GM19463 (cell line): ENCODE measurements at regions not wholly inside any gene's neighbourhood (a gene's known extent, or its start where the extent isn't known, plus 50 kb on each side); places are given as distances from the start of the nearest gene placed in this dataset.
"Not testable (repeated sequence)": the region's sequence is repeated elsewhere in the genome, so short reads cannot be mapped to it uniquely, and the experiment has no call there.

Experiments used
- ATAC-seq: cut with Tn5 transposase; IDR thresholded peaks from one replicate; pipeline ENCODE4 v1.9.1; 2021; ENCODE audit warnings: mild to moderate bottlenecking, moderate library complexity; ENCODE audit not compliant: unreplicated experiment

GRCh38 chr3:38966811-38967692 is 84.7 kb downstream of the SCN11A start:
- ATAC-seq, result no peak

- ATAC-seq, result no peak
These were observed 87.1 kb downstream of the SCN11A start for GRCh38 chr3:38964646-38965045.

GRCh38 chr3:38964204-38964603 is 87.5 kb downstream of the SCN11A start:
- ATAC-seq, result no peak

- no peak for ATAC-seq
These were observed 90.7 kb downstream of the SCN11A start for GRCh38 chr3:38960953-38961622.

- no peak for ATAC-seq
These were observed 91.6 kb downstream of the SCN11A start for GRCh38 chr3:38960042-38960622.

- no peak for ATAC-seq
These were observed 93.6 kb downstream of the SCN11A start for GRCh38 chr3:38958026-38958720.

- no peak for ATAC-seq
These were observed 94.4 kb downstream of the SCN11A start for GRCh38 chr3:38957296-38957695.

GRCh38 chr3:38952721-38953120 is 99.0 kb downstream of the SCN11A start:
- no peak for ATAC-seq

GRCh38 chr3:38951167-38951566 is 100.6 kb downstream of the SCN11A start:
- ATAC-seq, result not testable (repeated sequence)

GRCh38 chr3:38950581-38950980 is 101.2 kb downstream of the SCN11A start:
- no peak for ATAC-seq

- no peak for ATAC-seq
These were observed 101.8 kb downstream of the SCN11A start for GRCh38 chr3:38949994-38950393.

- no peak for ATAC-seq
These were observed 111.3 kb downstream of the SCN11A start for GRCh38 chr3:38940394-38940793.

- no peak for ATAC-seq
These were observed 109.3 kb upstream of the SCN10A start for GRCh38 chr3:38925351-38925750.

- ATAC-seq, result no peak
These were observed 100.7 kb upstream of the SCN10A start for GRCh38 chr3:38916706-38917105.

GRCh38 chr3:38907426-38907825 is 91.4 kb upstream of the SCN10A start:
- ATAC-seq, result no peak

- no peak for ATAC-seq
These were observed 74.4 kb upstream of the SCN10A start for GRCh38 chr3:38890426-38890825.

- ATAC-seq, result no peak
These were observed 62.6 kb upstream of the SCN10A start for GRCh38 chr3:38878646-38879045.
